H1 (cell line): ENCODE measurements at regions not wholly inside any gene's neighbourhood (a gene's known extent, or its start where the extent isn't known, plus 50 kb on each side); places are given as distances from the start of the nearest gene placed in this dataset.
"Not testable (repeated sequence)": the region's sequence is repeated elsewhere in the genome, so short reads cannot be mapped to it uniquely, and the experiment has no call there.

ENCODE experiments used
- CTCF ChIA-PET: fragments of 300-600 bp; sonication (Branson Sonifier 250); formaldehyde crosslinking; loops from one replicate; lab custom pipeline; 2021; ENCODE audit not compliant: partially characterized antibody; lab: Charles Lee
- POLR2A ChIA-PET: fragments of 300-600 bp; sonication (Branson Sonifier 250); formaldehyde crosslinking; loops from one replicate; lab custom pipeline; 2021; ENCODE audit warnings: inconsistent platforms; ENCODE audit not compliant: partially characterized antibody; lab: Charles Lee
- DNase-seq, 2 experiments: peaks; one replicate each; pipeline versions ENCODE4 v3.0.0 to v3.0.0-alpha.2; 2010 to 2022; ENCODE audit warnings: low spot score in 2 of 2, low read depth in 1 of 2, mixed read lengths in 1 of 2
- FAIRE-seq: peaks from 2 replicates; lab custom pipeline; 2011; peaks lifted over from hg19 to GRCh38; lab: Jason Lieb, UNC
- H2AFZ ChIP-seq: 2 replicates; pipeline ENCODE4 v1.8.1; 2012; ENCODE audit warnings: low read length, inconsistent platforms
- H2AK5ac ChIP-seq: 2 replicates; pipeline ENCODE4 v1.6.1; 2013; ENCODE audit warnings: low read depth, low read length
- H2BK120ac ChIP-seq: replicated peaks from 2 replicates; pipeline ENCODE3; 2013; ENCODE audit warnings: low read depth, low read length, inconsistent platforms
- H2BK12ac ChIP-seq: 2 replicates; pipeline ENCODE4 v1.6.1; 2013; ENCODE audit warnings: low read depth, low read length
- H2BK15ac ChIP-seq: 2 replicates; pipeline ENCODE4 v1.6.1; 2013; ENCODE audit warnings: low read length
- H2BK20ac ChIP-seq: 2 replicates; pipeline ENCODE4 v1.6.1; 2013; ENCODE audit warnings: low read length
- H2BK5ac ChIP-seq: 2 replicates; pipeline ENCODE4 v1.6.1; 2013; ENCODE audit warnings: low read depth, low read length
- H3K14ac ChIP-seq: 2 replicates; pipeline ENCODE4 v1.6.1; 2013; ENCODE audit warnings: inconsistent platforms; ENCODE audit not compliant: insufficient read length
- H3K18ac ChIP-seq: 2 replicates; pipeline ENCODE4 v1.6.1; 2013; ENCODE audit warnings: low read length; ENCODE audit errors: extremely low read depth
- H3K23ac ChIP-seq: 2 replicates; pipeline ENCODE4 v1.6.1; 2013; ENCODE audit warnings: inconsistent platforms; ENCODE audit not compliant: insufficient read length
- H3K23me2 ChIP-seq: 2 replicates; pipeline ENCODE4 v1.6.1; 2013; ENCODE audit warnings: low read depth, low read length
- H3K27ac ChIP-seq: 2 replicates; pipeline ENCODE4 v1.6.1; 2011; ENCODE audit warnings: low read depth, low read length, inconsistent platforms
- H3K27me3 ChIP-seq, 4 experiments: replicated peaks in 1 of 4; 1 replicate in 1 of 4; 2 replicates in 3 of 4; pipeline versions ENCODE4 v1.6.1 to v1.8.1; 2011 to 2013; ENCODE audit warnings: low read length in 3 of 4, mild to moderate bottlenecking in 3 of 4, inconsistent platforms in 2 of 4, mixed read lengths in 2 of 4, moderate library complexity in 1 of 4; ENCODE audit not compliant: control insufficient read depth in 3 of 4, insufficient read depth in 3 of 4; ENCODE audit errors: extremely low read depth in 1 of 4
- H3K36me3 ChIP-seq, 4 experiments: 2 replicates each; pipeline versions ENCODE4 v1.6.1 to v1.8.1; 2011 to 2013; ENCODE audit warnings: mild to moderate bottlenecking in 4 of 4, low read length in 3 of 4, moderate library complexity in 2 of 4, control low read depth in 1 of 4, inconsistent platforms in 1 of 4; ENCODE audit not compliant: insufficient read depth in 4 of 4, control insufficient read depth in 2 of 4
- H3K4ac ChIP-seq: replicated peaks from 2 replicates; pipeline ENCODE3; 2013; ENCODE audit warnings: low read length, low read depth, mixed read lengths, inconsistent platforms; ENCODE audit not compliant: insufficient read length
- H3K4me1 ChIP-seq, 4 experiments: replicated peaks in 1 of 4; 1 replicate in 1 of 4; 2 replicates in 3 of 4; pipeline versions ENCODE4 v1.6.1 to v1.8.1; 2011 to 2013; ENCODE audit warnings: low read length in 3 of 4, inconsistent platforms in 2 of 4, mixed read lengths in 1 of 4; ENCODE audit not compliant: insufficient read depth in 4 of 4, control insufficient read depth in 3 of 4
- H3K4me2 ChIP-seq, 2 experiments: 2 replicates each; pipeline versions ENCODE4 v1.6.1 to v1.8.1; 2011 to 2013; ENCODE audit warnings: low read depth in 2 of 2, low read length in 2 of 2, control low read depth in 1 of 2, inconsistent platforms in 1 of 2, mild to moderate bottlenecking in 1 of 2; ENCODE audit not compliant: insufficient read depth in 1 of 2
- H3K4me3 ChIP-seq, 4 experiments: fragments of 200-600, 300-600 bp in 1 of 4; sonication (generic), shearing (Covaris generic), sonication (Bioruptor Twin) in 1 of 4; 2 replicates each; pipeline versions ENCODE4 v1.5.1 to v1.8.1; 2011 to 2016; ENCODE audit warnings: low read length in 4 of 4, low read depth in 3 of 4, control low read depth in 2 of 4, inconsistent platforms in 2 of 4, mild to moderate bottlenecking in 2 of 4, mixed read lengths in 1 of 4, moderate library complexity in 1 of 4; ENCODE audit not compliant: insufficient read depth in 2 of 4; ENCODE audit errors: extremely low read depth in 1 of 4
- H3K56ac ChIP-seq: replicated peaks from 2 replicates; pipeline ENCODE3; 2013; ENCODE audit warnings: low read depth, mild to moderate bottlenecking, mixed read lengths, low read length, inconsistent platforms; ENCODE audit not compliant: insufficient read length
- H3K79me1 ChIP-seq: 2 replicates; pipeline ENCODE4 v1.6.1; 2013; ENCODE audit warnings: low read depth, low read length, control low read depth
- H3K79me2 ChIP-seq, 2 experiments: 2 replicates each; pipeline versions ENCODE4 v1.6.1 to v1.8.1; 2012 to 2013; ENCODE audit warnings: low read length in 2 of 2, mild to moderate bottlenecking in 2 of 2, inconsistent platforms in 1 of 2; ENCODE audit not compliant: insufficient read depth in 2 of 2, control insufficient read depth in 1 of 2
- H3K9ac ChIP-seq, 4 experiments: replicated peaks in 1 of 4; 1 replicate in 1 of 4; 2 replicates in 3 of 4; pipeline versions ENCODE4 v1.6.1 to v1.8.1; 2011 to 2013; ENCODE audit warnings: low read depth in 3 of 4, low read length in 3 of 4, control low read depth in 2 of 4, mild to moderate bottlenecking in 2 of 4, moderate library complexity in 2 of 4, inconsistent platforms in 1 of 4; ENCODE audit errors: extremely low read depth in 1 of 4
- H3K9me3 ChIP-seq, 2 experiments: 2 replicates each; pipeline versions ENCODE4 v1.6.1 to v1.8.1; 2012 to 2013; ENCODE audit warnings: mild to moderate bottlenecking in 2 of 2, moderate library complexity in 2 of 2, control low read depth in 1 of 2, inconsistent platforms in 1 of 2, low read depth in 1 of 2, low read length in 1 of 2, mixed read lengths in 1 of 2; ENCODE audit not compliant: insufficient read depth in 2 of 2
- H4K20me1 ChIP-seq, 2 experiments: replicated peaks in 1 of 2; 2 replicates each; pipeline versions ENCODE3 to v1.8.1; 2011 to 2013; ENCODE audit warnings: inconsistent platforms in 2 of 2, low read length in 2 of 2, mild to moderate bottlenecking in 1 of 2; ENCODE audit not compliant: insufficient read depth in 2 of 2, control insufficient read depth in 1 of 2
- H4K5ac ChIP-seq: 2 replicates; pipeline ENCODE4 v1.6.1; 2013; ENCODE audit warnings: low read length, low read depth, mixed read lengths, inconsistent platforms; ENCODE audit not compliant: insufficient read length
- H4K8ac ChIP-seq: 2 replicates; pipeline ENCODE4 v1.8.0; 2013; ENCODE audit warnings: mild to moderate bottlenecking, moderate library complexity, low read length, inconsistent platforms; ENCODE audit not compliant: insufficient read depth; ENCODE audit errors: extremely low read depth
- H4K91ac ChIP-seq: replicated peaks from 2 replicates; pipeline ENCODE3; 2013; ENCODE audit warnings: low read length, mixed read lengths, inconsistent platforms; ENCODE audit not compliant: insufficient read length
- CTCF ChIP-seq, 3 experiments: IDR thresholded peaks; 1 replicate in 2 of 3; 2 replicates in 1 of 3; pipeline versions ENCODE4 v1.5.1 to v1.6.1; 2011; ENCODE audit warnings: low read length in 3 of 3, mild to moderate bottlenecking in 3 of 3, inconsistent platforms in 2 of 3, low read depth in 1 of 3, moderate library complexity in 1 of 3; ENCODE audit not compliant: insufficient read depth in 1 of 3; ENCODE audit errors: control extremely low read depth in 1 of 3
- YY1 ChIP-seq: IDR thresholded peaks from 2 replicates; pipeline ENCODE4 v1.6.1; 2011; ENCODE audit warnings: low read depth, mild to moderate bottlenecking, low read length
- WGBS, 2 experiments: shearing (Covaris generic) in 1 of 2; methylation state at CpG; one replicate each; pipeline versions ENCODE4 v1.1.6 to v1.1.7; 2013 to 2015; ENCODE audit warnings: low lambda C conversion rate in 2 of 2, mixed read lengths in 2 of 2, inconsistent platforms in 1 of 2, low coverage in 1 of 2, missing lambda C conversion rate in 1 of 2; ENCODE audit not compliant: insufficient replicate concordance in 2 of 2, insufficient coverage in 1 of 2, insufficient read length in 1 of 2; ENCODE audit errors: extremely low coverage in 1 of 2, missing lambda C conversion rate in 1 of 2; 5-methylcytosine and 5-hydroxymethylcytosine counted together

- H3K9me3 ChIP-seq, H3K56ac ChIP-seq, H3K36me3 ChIP-seq, H3K27ac ChIP-seq, H2BK20ac ChIP-seq, H4K8ac ChIP-seq, POLR2A ChIA-PET, H2BK12ac ChIP-seq, H2AK5ac ChIP-seq, DNase-seq, H3K4me3 ChIP-seq, H2BK120ac ChIP-seq, H3K23me2 ChIP-seq, H3K4me2 ChIP-seq, H2AFZ ChIP-seq, H3K18ac ChIP-seq, H4K5ac ChIP-seq, H3K79me1 ChIP-seq, H4K91ac ChIP-seq, H4K20me1 ChIP-seq, H3K9ac ChIP-seq, H3K79me2 ChIP-seq, FAIRE-seq, H2BK5ac ChIP-seq, H3K4me1 ChIP-seq, H3K4ac ChIP-seq, H3K23ac ChIP-seq, H3K27me3 ChIP-seq, H3K14ac ChIP-seq, H2BK15ac ChIP-seq: not testable (repeated sequence)
- 84% methylated on average over 5 of the region's 8 CpGs; no CpG with 5 or more reads in 1 of the 2 experiments for WGBS, 2 experiments
- CTCF ChIA-PET: interaction anchor here (0.6 to 2.1 kb wide), 8 partner anchors 10 to 92 kb away, joined by 3 to 9 read pairs (median 4); no protein-coding TSS in a partner anchor
- peak; percentile 54; the same call in 1 of the 2 replicates for TF ChIP-seq YY1
- peak in 2 of 3 experiments; percentile 20 to 26; a peak in 3 of 4 replicates for TF ChIP-seq CTCF (IDR thresholded peaks at IDR 0.05; ENCODE audit: control extremely low read depth in 1 of 3, insufficient read depth in 1 of 3, low read depth in 1 of 3, low read length in 3 of 3)
Observed at GRCh38 chrX:102858826-102859549, 78.1 kb upstream of the RAB40AL start.
